AG04449 (cell line): ENCODE measurements at regions not wholly inside any gene's neighbourhood (a gene's known extent, or its start where the extent isn't known, plus 50 kb on each side); places are given as distances from the start of the nearest gene placed in this dataset.

Source experiments
- CTCF ChIA-PET: fragments of 350-600 bp; formaldehyde crosslinking; extraction: SDS; loops from one replicate; lab custom pipeline; 2021; ENCODE audit warnings: antibody characterized with exemption; lab: Yijun Ruan, JAX
- POLR2A ChIA-PET: fragments of 400-600, 350-600 bp; formaldehyde crosslinking; extraction: SDS; loops from one replicate; lab custom pipeline; 2020; ENCODE audit warnings: antibody characterized with exemption, inconsistent platforms; lab: Yijun Ruan, JAX
- DNase-seq: peaks from one replicate; pipeline ENCODE4 v3.0.0-alpha.2; 2010; ENCODE audit warnings: low read depth, low spot score
- H3K4me3 ChIP-seq: 2 replicates; pipeline ENCODE4 v1.5.1; 2011; ENCODE audit warnings: low read depth, mild to moderate bottlenecking, control low read depth, low read length
- CTCF ChIP-seq: IDR thresholded peaks from one replicate; pipeline ENCODE4 v1.5.1; 2011; ENCODE audit warnings: mild to moderate bottlenecking, moderate library complexity, low read length, control low read depth, inconsistent platforms; ENCODE audit not compliant: insufficient read depth; ENCODE audit errors: missing control alignments

DNA sequence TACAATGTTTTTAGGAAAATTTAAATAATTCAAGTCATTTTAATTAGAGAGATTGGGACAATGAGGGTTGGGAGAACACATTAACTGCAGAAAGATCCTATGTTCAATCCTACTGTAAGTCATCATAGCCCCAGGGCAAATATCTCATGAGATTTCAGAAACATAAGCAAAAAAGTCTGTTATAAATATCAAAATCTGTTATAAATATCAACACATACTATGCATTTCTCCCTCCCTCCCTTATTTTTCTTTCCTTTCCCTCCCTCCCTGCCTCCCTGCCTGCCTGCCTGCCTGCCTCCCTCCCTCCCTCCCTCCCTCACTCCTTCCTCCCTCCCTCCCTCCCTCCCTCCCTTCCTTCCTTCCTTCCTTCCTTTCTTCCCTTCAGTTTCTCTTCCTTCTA lies 267.3 kb upstream of the SASH1 start:
- CTCF ChIA-PET: no interaction called here
- H3K4me3 ChIP-seq: no peak overlapping the region
- POLR2A ChIA-PET: no interaction called here

GRCh38 chr6:148076051-148076450 lies 266.6 kb upstream of the SASH1 start:
- CTCF ChIA-PET: no interaction called here
- H3K4me3 ChIP-seq: no peak overlapping the region
- no peak for DNase-seq
- TF ChIP-seq CTCF: no peak
- POLR2A ChIA-PET: no interaction called here

More for the DNA sequence above, 267.3 kb upstream of the SASH1 start:
- no peak for DNase-seq
- no peak for TF ChIP-seq CTCF

- no peak for DNase-seq
- no peak for TF ChIP-seq CTCF
- CTCF ChIA-PET: no interaction called here
These were observed 262.3 kb upstream of the SASH1 start for GRCh38 chr6:148080315-148080714.

DNA sequence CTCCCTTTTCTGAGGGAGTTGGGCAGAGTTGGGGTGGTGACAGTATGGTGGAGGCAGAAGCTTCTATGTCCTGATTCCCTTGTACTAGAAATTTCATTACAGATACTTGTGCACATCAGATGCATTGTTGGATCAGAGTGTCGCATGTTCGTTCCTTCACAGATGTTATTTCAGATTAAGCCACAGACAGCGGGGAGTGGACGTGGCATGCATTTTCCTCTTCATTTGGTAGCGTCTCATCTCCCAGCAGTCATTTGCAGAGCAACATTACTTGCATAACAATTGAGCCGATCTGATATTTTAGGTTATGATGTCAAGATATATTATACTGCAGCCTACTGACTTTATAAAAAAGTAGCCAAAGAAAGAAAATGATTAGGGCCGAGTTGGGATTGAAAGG lies 261.6 kb upstream of the SASH1 start:
- no peak overlapping the region for H3K4me3 ChIP-seq
- no peak for DNase-seq
- no peak for TF ChIP-seq CTCF
- ChIA-PET CTCF (no interaction called here), POLR2A (no interaction called here)

More at GRCh38 chr6:148080315-148080714, 262.3 kb upstream of the SASH1 start:
- H3K4me3 ChIP-seq: no peak overlapping the region
- POLR2A ChIA-PET: no interaction called here

GRCh38 chr6:148082044-148082443 lies 260.6 kb upstream of the SASH1 start:
- H3K4me3 ChIP-seq: no peak overlapping the region
- CTCF ChIA-PET: no interaction called here
- no peak for TF ChIP-seq CTCF
- no peak for DNase-seq
- POLR2A ChIA-PET: no interaction called here

GRCh38 chr6:148082696-148083095 lies 259.9 kb upstream of the SASH1 start:
- TF ChIP-seq CTCF: no peak
- CTCF ChIA-PET: no interaction called here
- no peak for DNase-seq
- POLR2A ChIA-PET: no interaction called here
- no peak overlapping the region for H3K4me3 ChIP-seq
